Astrocyte of the spinal cord (primary cell): ENCODE measurements at regions not wholly inside any gene's neighbourhood (a gene's known extent, or its start where the extent isn't known, plus 50 kb on each side); places are given as distances from the start of the nearest gene placed in this dataset.

Source experiments
- DNase-seq: peaks from one replicate; pipeline ENCODE4 v3.0.0; 2011; ENCODE audit warnings: low read depth, low spot score
- H3K4me3 ChIP-seq: 2 replicates; pipeline ENCODE4 v1.5.1; 2011; ENCODE audit warnings: low read depth, mild to moderate bottlenecking, low read length, moderate library complexity
- in situ Hi-C: cut with HindIII; loops from 2 replicates; pipeline ENCODE4 v1.10.0; 2017; ENCODE audit warnings: low sequenced_read_pairs
- TF ChIP-seq, protein P1 (sequence below): IDR thresholded peaks from 2 replicates; pipeline ENCODE4 v1.5.1; 2012; ENCODE audit warnings: low read depth, mild to moderate bottlenecking, low read length, inconsistent platforms

DNA sequence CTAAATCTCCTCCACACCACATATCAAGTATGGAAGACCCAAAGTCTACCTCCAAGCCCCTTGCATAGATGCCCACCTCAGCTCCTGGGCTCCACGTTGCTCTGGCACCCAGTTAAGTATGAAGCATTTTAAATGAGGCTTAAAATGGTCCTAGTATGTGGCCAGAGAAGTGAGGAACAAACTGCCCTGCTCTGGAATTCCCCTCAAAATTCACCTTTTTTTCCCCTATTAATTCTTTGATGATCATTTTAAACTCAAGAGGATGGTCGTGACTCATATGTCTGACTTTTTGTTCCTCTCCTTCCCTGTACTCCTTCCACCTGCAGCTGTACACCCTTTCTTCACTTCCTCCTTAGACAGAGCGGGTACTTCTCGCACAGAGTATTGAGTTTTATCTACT, 234.5 kb upstream of the MYOCD start:
- TF ChIP-seq, protein P1, sequence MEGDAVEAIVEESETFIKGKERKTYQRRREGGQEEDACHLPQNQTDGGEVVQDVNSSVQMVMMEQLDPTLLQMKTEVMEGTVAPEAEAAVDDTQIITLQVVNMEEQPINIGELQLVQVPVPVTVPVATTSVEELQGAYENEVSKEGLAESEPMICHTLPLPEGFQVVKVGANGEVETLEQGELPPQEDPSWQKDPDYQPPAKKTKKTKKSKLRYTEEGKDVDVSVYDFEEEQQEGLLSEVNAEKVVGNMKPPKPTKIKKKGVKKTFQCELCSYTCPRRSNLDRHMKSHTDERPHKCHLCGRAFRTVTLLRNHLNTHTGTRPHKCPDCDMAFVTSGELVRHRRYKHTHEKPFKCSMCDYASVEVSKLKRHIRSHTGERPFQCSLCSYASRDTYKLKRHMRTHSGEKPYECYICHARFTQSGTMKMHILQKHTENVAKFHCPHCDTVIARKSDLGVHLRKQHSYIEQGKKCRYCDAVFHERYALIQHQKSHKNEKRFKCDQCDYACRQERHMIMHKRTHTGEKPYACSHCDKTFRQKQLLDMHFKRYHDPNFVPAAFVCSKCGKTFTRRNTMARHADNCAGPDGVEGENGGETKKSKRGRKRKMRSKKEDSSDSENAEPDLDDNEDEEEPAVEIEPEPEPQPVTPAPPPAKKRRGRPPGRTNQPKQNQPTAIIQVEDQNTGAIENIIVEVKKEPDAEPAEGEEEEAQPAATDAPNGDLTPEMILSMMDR, result no peak
- H3K4me3 ChIP-seq, result no peak overlapping the region
- in situ Hi-C loops, result no loop called here
- no peak for DNase-seq

DNA sequence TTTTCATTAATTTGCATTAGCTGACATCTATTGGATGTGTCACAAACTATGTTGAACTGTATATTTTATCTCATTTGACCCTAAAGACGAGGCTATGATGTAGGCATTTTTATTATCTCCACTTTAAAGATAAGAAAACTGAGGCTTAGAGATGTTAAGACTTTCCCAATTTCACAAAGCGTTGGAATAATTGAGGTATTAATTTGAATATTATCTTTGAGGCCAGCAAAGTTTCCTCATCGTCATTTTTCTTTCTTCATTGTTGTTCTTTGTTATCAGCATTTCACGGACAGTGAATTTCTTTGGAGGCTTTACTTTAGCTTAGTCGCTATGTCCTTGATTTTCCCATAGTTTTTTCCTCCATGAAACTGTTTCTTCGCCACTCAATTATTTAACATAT, 227.5 kb upstream of the MYOCD start:
- DNase-seq, result no peak
- in situ Hi-C loops, result no loop called here
- TF ChIP-seq, protein P1, result no peak
- H3K4me3 ChIP-seq, result no peak overlapping the region

DNA sequence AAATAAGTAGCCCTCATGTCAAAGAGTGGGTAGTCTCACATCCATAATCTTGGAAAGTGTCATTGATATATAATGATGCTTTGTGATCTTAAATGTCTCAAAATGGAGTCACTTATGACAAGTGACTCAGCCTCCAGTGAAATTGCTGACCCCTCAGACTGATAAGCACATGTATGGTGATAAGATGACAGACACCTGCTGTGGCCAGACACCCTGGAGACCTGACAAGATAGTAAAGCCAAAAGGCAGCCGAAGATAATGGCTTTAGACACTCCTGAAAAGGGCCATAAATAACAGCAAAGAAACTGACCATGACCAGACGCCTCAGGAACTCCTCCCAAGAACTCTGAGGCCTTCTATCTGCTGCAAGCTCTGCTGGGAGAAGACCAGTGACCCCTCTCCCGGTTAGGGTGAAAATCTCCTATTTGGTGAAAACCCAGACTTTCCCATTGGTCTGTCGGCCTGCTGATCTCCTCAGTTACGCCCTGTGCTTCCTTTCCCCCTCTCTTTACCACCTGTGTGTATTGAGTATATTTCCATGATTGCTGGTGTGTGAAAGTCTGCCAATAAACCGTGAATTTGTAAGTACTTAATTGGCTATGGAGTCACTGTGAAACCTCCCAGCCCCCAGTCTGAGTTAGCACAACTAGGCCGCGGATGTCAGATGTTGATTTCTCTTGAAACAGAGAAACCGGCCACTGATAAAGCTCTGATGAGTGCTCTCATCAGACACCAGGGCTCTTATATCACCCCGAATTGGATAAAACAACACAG, 226.7 kb upstream of the MYOCD start:
- TF ChIP-seq, protein P1, result no peak
- in situ Hi-C loops, result no loop called here
- no peak for DNase-seq
- H3K4me3 ChIP-seq, result no peak overlapping the region

DNA sequence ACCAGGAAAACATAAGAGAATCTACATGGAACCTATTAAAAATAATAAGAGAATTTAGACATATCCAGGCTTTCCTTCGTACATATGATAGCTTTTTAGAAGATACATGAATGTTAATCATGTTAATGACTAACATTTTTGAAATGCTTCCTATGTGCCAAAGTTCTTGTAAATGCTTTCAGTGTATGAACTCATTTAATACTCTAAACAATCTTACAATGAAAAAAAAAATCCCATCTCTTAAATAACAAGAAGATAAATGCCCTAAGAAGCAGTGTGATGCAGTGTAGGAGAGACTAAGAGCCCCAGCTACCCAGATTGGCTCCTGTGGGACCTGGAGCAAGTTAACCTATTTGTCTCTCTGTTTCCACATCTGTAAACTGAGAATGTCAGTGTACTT, 220.4 kb upstream of the MYOCD start:
- TF ChIP-seq, protein P1, result no peak
- no peak for DNase-seq
- in situ Hi-C loops, result no loop called here
- H3K4me3 ChIP-seq, result no peak overlapping the region

DNA sequence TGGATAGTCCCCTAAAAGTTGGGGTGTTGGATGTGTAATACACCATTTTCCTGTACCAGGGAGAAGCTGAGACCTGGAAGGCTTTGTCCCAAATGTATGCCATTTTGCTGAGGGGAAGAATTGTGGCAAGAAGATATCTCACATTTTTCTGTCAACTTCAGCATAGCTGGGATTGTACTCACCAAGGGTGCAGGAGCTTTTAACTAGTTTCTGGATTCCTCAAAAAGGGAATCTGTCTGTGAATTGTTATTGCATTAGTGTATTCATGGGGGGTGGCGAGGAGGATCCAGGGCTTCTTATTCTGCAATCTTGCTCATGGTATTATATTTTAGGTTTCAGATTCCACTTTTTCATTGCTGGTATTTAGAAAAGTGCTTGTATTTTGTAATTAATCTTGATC, 208.2 kb upstream of the MYOCD start:
- DNase-seq, result no peak
- H3K4me3 ChIP-seq, result no peak overlapping the region
- TF ChIP-seq, protein P1, result no peak
- in situ Hi-C loops, result no loop called here

DNA sequence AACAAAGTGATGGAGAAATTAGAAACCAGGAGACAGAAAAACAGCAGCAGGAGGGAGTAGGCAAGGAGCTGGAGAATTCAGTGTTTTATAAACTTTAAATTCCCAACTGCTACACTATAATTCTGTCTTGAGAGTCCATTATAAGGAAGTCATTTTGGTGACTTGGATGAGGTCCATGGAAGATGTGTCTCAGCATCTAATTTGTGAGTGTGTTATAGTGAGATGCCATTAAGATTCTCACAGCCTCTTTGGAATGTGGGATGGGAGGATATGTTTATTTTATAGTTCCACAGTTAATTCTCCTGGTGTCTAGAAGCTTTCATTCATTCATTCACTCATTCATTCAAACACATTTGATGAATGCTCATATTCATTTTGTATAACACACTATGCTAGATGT, 206.0 kb upstream of the MYOCD start:
- in situ Hi-C loops, result no loop called here
- TF ChIP-seq, protein P1, result no peak

More for the DNA sequence above, 206.0 kb upstream of the MYOCD start:
- no peak overlapping the region for H3K4me3 ChIP-seq
- no peak for DNase-seq
